ENCODE measurements at regions not wholly inside any gene's neighbourhood (a gene's known extent, or its start where the extent isn't known, plus 50 kb on each side); places are given as distances from the start of the nearest gene placed in this dataset.
"Not testable (repeated sequence)": the region's sequence is repeated elsewhere in the genome, so short reads cannot be mapped to it uniquely, and the experiment has no call there.

DNA sequence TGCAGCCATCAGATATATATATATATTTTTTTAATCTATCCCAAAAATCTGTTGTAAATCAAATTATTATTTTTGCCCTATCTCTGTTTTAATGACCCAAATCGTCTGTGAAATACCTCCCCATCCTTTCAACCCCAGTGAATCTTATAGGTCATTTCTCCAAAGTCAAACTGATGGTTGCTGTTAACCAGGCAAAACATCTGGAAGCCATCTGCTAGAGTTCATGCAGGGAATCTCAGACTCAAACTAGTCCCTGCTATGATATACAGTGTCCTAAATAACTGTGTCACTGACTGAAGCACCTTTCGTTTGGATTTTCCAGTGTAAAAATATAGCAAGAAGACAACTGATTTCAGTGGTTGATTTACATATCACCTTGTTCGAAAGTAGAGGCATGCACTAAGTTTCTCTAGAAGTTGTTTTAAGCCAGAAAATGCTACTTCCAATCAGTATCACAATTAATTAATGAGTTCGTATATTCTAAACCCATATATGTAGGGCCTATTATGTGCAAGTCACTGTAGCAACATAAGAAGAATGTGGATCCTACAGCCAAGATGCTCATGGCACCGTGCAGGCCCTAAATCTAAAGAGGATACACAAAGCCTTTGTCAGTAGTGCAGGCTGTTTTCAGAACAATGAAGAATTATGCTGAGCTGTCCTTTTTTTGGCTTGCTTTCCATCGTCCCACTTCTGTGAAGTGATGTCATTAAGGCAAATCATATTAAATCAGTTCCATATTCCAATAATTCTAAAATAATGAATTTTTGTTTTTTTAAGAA is 566.0 kb downstream of the STK39 start:
- no peak for DNase-seq (ENCODE audit: low spot score)

DNA sequence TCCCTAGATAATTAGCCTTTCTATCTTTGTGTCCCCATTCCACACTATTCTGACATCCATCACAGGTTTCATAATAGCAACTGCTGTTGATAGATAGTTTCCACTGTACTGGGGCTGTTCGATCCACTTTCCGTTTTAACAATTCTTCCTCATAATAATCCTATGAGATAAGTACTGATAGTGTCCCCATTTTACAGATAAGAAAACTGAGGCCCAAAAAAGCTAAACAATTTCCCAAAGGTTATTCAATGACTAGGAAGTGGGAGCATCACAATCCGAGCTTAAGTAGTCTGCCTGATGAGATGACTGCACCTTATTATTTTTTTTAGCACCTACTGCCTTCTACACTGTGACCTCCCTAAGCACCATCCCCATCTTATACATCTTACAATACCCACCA is 569.2 kb downstream of the STK39 start:
- no peak for DNase-seq (ENCODE audit: low spot score)

DNA sequence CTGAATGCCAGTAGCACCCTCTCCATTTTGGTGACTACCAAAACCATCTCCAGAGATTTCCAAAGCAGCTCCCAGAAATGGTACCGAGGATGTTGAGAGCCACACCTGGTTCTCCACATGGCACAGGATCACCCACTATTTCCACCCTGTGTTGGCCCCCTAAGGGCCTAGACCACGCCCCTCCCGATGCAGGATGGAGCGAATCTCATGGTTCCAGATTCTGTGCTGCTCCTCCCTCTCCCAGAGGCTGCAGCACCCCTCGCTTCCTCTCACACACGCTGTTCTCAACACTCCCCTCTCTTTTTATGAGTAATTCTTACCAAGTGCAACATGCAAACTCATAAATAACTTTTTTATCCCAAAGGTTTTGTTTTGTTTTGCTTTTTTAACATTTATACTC is 571.5 kb downstream of the STK39 start:
- DNase-seq (ENCODE audit: low spot score) = no peak

GRCh38 chr2:167670588-167670987 is 576.8 kb downstream of the STK39 start:
- no peak for DNase-seq (ENCODE audit: low spot score)

GRCh38 chr2:167653131-167653530 is 594.3 kb downstream of the STK39 start:
- no peak for DNase-seq (ENCODE audit: low spot score)

DNA sequence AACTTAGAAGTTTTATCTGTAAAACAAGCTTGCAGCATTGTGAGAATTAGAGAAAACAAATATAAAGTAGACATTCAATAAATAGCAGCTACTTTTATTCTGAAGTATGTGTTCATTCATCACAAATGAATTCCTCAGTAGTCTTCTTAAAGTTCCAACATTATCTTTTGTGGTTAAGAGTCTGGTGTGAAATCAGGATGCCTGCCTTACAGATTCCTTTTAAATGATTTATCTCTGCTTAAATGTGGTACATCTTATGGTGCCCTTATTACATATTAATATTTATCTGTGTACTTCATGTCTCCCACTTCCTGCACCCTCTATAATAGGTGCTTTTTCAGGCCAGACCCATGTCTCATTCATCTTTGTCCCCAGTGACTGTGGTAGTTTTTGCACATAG is 595.0 kb downstream of the STK39 start:
- no peak for DNase-seq (ENCODE audit: low spot score)

GRCh38 chr2:167651406-167652151 is 595.8 kb downstream of the STK39 start:
- DNase-seq (ENCODE audit: low spot score) = no peak

DNA sequence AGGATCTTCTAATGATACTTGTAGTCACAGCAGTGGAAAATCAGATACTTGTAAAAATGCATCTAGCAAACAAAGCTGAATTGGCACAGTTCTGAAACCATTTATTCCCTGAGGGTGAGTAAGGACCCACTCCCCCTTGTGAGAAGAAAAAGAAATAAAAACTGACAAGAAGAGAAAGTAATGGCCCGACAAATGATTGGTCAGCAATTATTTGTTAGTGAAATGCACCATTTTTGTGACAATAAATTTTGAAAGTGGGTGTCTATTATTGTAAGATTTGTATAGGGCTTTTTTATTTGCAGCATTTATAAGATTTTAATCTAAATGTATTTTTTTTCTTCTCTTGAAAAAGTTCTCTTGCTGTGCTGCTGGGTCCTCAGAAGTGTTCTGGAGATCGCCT is 600.8 kb downstream of the STK39 start:
- DNase-seq (ENCODE audit: low spot score) = no peak

GRCh38 chr2:167640096-167640495 is 607.3 kb downstream of the STK39 start:
- DNase-seq (ENCODE audit: low spot score) = no peak

DNA sequence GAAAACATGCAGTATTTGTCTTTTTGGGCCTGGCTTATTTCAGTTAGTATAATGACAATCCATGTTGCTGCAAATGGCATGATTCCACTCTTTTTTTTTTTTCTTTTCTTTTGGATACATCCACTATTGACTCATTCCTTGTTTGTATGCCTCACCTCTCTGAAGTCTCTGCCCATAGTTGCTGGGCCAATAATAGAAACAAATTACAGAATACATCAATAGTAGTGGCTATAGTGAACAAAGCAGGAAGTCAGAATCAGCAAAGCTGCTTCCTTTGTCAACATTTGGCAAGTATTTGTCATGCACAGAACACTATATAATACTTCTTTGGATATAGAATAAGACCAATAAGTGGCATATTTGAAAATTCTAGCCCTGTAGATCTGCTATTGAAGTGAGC is 609.7 kb downstream of the STK39 start:
- no peak for DNase-seq (ENCODE audit: low spot score)

GRCh38 chr2:167632271-167632670 is 615.1 kb downstream of the STK39 start:
- not testable (repeated sequence) for DNase-seq (ENCODE audit: low spot score)

DNA sequence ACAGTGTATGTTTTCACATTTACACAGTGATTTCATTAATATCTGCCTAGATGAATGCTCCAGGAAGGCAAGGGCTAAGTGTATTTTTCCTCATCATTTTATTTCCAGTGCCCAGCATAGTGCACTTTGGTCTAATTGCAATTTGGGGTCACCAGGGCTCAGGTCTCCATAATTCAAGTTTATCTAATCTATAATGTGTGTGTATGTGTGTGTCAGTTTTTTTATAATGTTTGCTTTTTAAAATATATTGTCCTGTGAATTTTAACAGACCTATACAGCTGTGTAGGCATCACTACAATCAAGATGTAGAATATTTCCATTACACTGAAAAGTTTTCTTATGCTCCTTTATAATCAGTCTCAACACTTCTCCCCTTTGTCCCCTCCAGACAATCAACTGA is 620.4 kb downstream of the STK39 start:
- DNase-seq (ENCODE audit: low spot score) = no peak

DNA sequence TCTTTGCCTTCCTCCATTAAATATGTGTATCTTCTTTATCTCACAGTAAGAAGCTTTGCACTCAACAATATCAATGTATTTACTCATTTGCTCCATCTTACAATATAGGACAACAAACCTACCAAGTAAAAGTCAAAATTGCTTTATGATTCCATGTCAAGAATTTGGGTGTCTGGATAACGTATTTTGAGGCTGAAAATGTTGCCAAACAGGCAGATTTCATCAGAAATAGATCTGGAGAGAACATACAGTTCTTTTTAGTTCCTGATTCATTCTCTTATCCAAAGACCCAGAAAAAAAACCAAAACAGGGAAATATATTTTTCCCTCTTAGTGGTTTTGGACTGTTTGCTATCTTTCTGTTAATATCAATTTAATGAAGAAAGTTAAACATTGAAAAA is 621.1 kb downstream of the STK39 start:
- DNase-seq (ENCODE audit: low spot score) = no peak

DNA sequence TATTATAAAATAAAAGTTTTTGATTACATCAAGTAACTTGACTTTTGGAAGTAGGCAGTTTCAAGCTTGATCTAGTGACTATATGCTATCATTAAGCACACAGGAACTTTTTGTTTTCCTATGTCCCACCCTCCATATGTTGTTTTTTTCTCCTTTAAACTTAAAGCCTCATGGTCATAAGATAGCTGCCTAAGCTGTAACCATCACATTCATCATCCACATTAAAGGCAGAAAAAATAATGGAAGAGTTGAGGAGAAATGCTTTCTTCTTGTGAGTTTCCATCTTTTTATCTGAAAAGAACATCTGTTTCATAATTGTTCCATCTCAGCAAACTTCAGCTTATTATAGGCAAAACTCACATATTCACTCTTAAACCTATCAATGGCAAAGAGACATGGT is 630.4 kb downstream of the STK39 start:
- DNase-seq (ENCODE audit: low spot score) = no peak

- no peak for DNase-seq (ENCODE audit: low spot score)
These were observed 633.9 kb downstream of the STK39 start for GRCh38 chr2:167613471-167613870.

DNA sequence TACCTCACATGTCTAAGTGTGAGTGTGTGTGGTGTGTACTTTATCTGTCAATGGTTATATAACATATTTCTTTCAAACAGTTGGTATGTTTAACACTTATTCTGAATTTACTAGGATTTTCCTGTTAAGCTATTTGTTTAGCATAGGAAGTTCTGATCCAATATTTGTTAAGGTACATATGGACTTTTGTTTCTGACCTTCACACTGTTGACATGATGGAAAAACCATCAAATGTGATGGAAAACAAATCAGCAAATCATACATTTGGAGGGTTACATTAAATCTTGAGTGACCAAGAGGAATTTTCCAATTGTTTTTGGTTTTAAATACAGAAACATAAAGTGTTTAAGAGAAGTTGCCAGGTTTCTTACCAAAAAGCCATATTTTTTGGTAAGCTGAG is 638.9 kb downstream of the STK39 start:
- no peak for DNase-seq (ENCODE audit: low spot score)

- no peak for DNase-seq (ENCODE audit: low spot score)
These were observed 639.7 kb downstream of the STK39 start for GRCh38 chr2:167607731-167608130.

DNA sequence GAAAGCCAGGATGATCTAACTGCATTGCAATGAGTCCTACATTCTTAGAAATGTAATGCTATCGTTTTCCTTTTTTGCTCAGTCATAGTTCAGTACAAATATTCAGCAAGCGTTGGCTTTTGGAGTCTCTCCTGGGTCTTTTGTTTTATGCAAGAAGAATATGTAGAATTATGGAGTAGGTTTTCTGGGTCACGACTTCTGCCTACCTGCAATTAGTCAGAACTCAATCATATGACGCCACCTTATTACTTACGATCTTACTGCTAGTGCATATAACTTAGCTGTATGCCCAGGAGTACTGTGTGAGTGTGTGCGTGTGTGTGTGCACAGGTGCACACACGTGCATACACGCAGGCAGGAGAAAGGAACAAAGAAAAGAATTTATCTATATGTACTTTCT is 640.2 kb downstream of the STK39 start:
- DNase-seq (ENCODE audit: low spot score) = no peak

DNA sequence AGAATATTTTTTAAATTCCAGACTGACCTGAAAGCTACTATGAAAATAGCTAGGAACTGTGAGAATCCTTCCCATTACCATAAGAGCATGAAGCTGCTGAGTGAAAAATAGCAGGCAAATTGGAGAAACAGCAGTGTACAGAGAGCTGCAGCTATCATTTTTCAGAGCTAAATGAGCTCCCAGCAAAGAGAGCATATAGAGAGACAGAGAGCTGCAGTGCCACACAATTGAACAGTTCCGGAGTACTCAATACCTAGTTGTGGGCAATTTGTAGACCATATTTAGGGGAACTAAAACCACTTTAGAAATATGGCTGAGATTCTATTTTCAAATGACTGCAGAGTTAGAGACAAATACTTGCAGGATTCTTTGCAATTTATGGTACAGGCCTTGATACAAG is 645.3 kb downstream of the STK39 start:
- no peak for DNase-seq (ENCODE audit: low spot score)

DNA sequence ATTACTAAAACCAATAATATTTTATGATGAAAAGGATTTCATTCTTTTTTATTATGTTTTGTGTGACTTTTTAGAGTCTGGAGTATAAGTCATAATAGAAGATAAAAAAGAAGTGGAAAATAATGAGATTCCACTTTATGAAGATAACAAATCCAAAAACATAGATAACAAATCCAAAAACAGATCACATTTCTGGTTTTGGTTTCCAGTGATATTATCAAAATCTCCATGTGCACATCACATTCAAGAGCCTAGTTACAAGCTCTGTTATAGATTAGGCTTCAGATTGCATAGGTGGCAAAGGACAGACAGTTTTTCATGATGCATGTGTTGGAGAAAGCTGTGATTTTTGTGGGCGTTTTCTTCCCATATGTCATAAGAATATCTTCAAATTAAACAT is 648.2 kb downstream of the STK39 start:
- no peak for DNase-seq (ENCODE audit: low spot score)

- DNase-seq (ENCODE audit: low spot score) = no peak
These were observed 651.4 kb downstream of the STK39 start for GRCh38 chr2:167595839-167596471.

GRCh38 chr2:167595021-167595420 is 652.4 kb downstream of the STK39 start:
- no peak for DNase-seq (ENCODE audit: low spot score)

DNA sequence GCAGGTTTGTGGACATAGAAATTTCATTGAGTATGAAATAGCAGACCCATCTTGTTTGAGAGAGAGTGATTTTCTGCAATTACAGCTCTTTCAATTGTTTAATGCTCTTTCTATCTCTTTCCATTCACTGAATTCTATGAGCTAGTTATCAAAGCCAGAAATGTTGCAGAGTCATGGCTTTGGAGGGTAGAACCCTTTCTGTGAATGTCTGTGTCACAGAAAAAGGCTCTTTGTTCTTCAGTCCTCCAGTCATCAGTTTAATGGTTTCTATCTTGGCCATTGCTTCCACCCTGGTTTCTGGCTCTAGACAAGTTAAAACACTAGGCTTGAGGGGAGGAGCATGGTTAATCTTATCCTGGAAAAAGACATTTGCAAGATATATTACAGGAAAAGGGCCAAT is 655.0 kb downstream of the STK39 start:
- DNase-seq (ENCODE audit: low spot score) = no peak
